Keratinocyte (primary cell): ENCODE measurements at regions not wholly inside any gene's neighbourhood (a gene's known extent, or its start where the extent isn't known, plus 50 kb on each side); places are given as distances from the start of the nearest gene placed in this dataset.

ENCODE experiments used
- EZH2 ChIP-seq: IDR thresholded peaks from one replicate; pipeline ENCODE4 v1.6.1; 2012; ENCODE audit warnings: inconsistent platforms, mild to moderate bottlenecking, low read length, moderate library complexity
- TF ChIP-seq, protein P1 (sequence below), 3 experiments: IDR thresholded peaks in 1 of 3; conservative IDR thresholded peaks in 1 of 3; optimal IDR thresholded peaks in 1 of 3; 2 replicates in 2 of 3; 3 replicates in 1 of 3; pipeline versions ENCODE3 to v1.5.1; 2011; ENCODE audit warnings: low read length in 3 of 3, mild to moderate bottlenecking in 3 of 3, moderate library complexity in 2 of 3, control low read depth in 1 of 3, inconsistent platforms in 1 of 3; ENCODE audit not compliant: insufficient read depth in 2 of 3; ENCODE audit errors: extremely low read depth in 1 of 3

DNA sequence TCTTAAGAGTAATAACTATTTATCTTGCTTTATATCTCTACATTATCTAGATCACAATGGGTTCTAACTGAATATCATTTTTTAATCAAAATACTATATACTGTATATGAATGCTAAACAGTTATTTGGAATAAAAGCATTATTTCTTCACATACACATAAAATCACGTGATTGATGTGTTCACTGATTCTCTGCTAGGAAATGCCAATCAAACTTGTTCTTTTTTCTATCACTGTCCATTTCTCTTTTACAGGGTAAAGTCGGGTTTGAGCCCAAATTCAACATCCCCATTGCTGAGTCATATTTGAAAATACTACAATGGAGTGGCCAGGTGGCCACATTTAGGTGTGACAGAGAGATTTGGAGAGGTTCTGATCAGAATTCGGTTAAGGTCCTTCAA, 1114.0 kb upstream of the PIK3C3 start:
- TF ChIP-seq EZH2, result no peak
- TF ChIP-seq, protein P1, sequence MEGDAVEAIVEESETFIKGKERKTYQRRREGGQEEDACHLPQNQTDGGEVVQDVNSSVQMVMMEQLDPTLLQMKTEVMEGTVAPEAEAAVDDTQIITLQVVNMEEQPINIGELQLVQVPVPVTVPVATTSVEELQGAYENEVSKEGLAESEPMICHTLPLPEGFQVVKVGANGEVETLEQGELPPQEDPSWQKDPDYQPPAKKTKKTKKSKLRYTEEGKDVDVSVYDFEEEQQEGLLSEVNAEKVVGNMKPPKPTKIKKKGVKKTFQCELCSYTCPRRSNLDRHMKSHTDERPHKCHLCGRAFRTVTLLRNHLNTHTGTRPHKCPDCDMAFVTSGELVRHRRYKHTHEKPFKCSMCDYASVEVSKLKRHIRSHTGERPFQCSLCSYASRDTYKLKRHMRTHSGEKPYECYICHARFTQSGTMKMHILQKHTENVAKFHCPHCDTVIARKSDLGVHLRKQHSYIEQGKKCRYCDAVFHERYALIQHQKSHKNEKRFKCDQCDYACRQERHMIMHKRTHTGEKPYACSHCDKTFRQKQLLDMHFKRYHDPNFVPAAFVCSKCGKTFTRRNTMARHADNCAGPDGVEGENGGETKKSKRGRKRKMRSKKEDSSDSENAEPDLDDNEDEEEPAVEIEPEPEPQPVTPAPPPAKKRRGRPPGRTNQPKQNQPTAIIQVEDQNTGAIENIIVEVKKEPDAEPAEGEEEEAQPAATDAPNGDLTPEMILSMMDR (optimal IDR thresholded peaks at IDR 0.05 in 1 of 3, IDR thresholded peaks at IDR 0.05 in 1 of 3, conservative IDR thresholded peaks at IDR 0.05 in 1 of 3; ENCODE audit: extremely low read depth in 1 of 3, insufficient read depth in 2 of 3, low read length in 3 of 3), result no peak
